H9 (cell line): ENCODE measurements at regions not wholly inside any gene's neighbourhood (a gene's known extent, or its start where the extent isn't known, plus 50 kb on each side); places are given as distances from the start of the nearest gene placed in this dataset.

Source experiments
- DNase-seq: peaks from one replicate; pipeline ENCODE4 v3.0.0-alpha.2; 2017
- H2AFZ ChIP-seq: one replicate; pipeline ENCODE4 v1.6.1; 2013; ENCODE audit warnings: mild to moderate bottlenecking, low read length, control low read depth, moderate library complexity
- H2AK5ac ChIP-seq: 2 replicates; pipeline ENCODE4 v1.6.1; 2013; ENCODE audit warnings: low read length, control low read depth, mixed read lengths; ENCODE audit not compliant: insufficient read length
- H2BK120ac ChIP-seq: one replicate; pipeline ENCODE4 v1.6.1; 2013; ENCODE audit warnings: low read depth, mild to moderate bottlenecking, low read length, control low read depth, inconsistent platforms; ENCODE audit not compliant: poor library complexity, severe bottlenecking
- H2BK12ac ChIP-seq: 2 replicates; pipeline ENCODE4 v1.6.1; 2013; ENCODE audit warnings: low read length, control low read depth, mixed read lengths, low read depth; ENCODE audit not compliant: insufficient read length
- H2BK15ac ChIP-seq: 2 replicates; pipeline ENCODE4 v1.6.1; 2013; ENCODE audit warnings: low read depth, low read length, control low read depth
- H2BK20ac ChIP-seq: one replicate; pipeline ENCODE4 v1.6.1; 2013; ENCODE audit warnings: low read depth, mild to moderate bottlenecking, low read length, control low read depth, inconsistent platforms; ENCODE audit not compliant: poor library complexity, severe bottlenecking
- H2BK5ac ChIP-seq: 2 replicates; pipeline ENCODE4 v1.6.1; 2013; ENCODE audit warnings: low read length, control low read depth, mixed read lengths; ENCODE audit not compliant: insufficient read length
- H3K14ac ChIP-seq: 2 replicates; pipeline ENCODE4 v1.6.1; 2013; ENCODE audit warnings: low read length, control low read depth; ENCODE audit not compliant: insufficient read depth
- H3K18ac ChIP-seq: 2 replicates; pipeline ENCODE4 v1.6.1; 2013; ENCODE audit warnings: low read depth, mild to moderate bottlenecking, mixed read lengths, low read length, control low read depth; ENCODE audit not compliant: insufficient read length
- H3K23ac ChIP-seq: 2 replicates; pipeline ENCODE4 v1.6.1; 2013; ENCODE audit warnings: low read length, control low read depth, mixed read lengths, low read depth; ENCODE audit not compliant: insufficient read length
- H3K23me2 ChIP-seq: 2 replicates; pipeline ENCODE4 v1.6.1; 2013; ENCODE audit warnings: low read depth, mild to moderate bottlenecking, mixed read lengths, low read length, control low read depth; ENCODE audit not compliant: insufficient read length, poor library complexity, severe bottlenecking
- H3K27ac ChIP-seq: 2 replicates; pipeline ENCODE4 v1.5.1; 2013; ENCODE audit warnings: low read length, control low read depth, mixed read lengths, low read depth; ENCODE audit not compliant: insufficient read length
- H3K27me3 ChIP-seq: 2 replicates; pipeline ENCODE4 v1.6.1; 2013; ENCODE audit warnings: low read length, control low read depth, inconsistent platforms; ENCODE audit not compliant: insufficient read depth
- H3K4ac ChIP-seq: 2 replicates; pipeline ENCODE4 v1.6.1; 2013; ENCODE audit warnings: low read depth, mild to moderate bottlenecking, control low read depth, inconsistent platforms, low read length, moderate library complexity
- H3K4me1 ChIP-seq: 2 replicates; pipeline ENCODE4 v1.6.1; 2013; ENCODE audit warnings: low read length, control low read depth, inconsistent platforms; ENCODE audit not compliant: insufficient read depth
- H3K4me2 ChIP-seq: 2 replicates; pipeline ENCODE4 v1.6.1; 2013; ENCODE audit warnings: low read length, control low read depth, mixed read lengths; ENCODE audit not compliant: insufficient read length, insufficient read depth
- H3K56ac ChIP-seq: 2 replicates; pipeline ENCODE4 v1.6.1; 2013; ENCODE audit warnings: low read depth, mild to moderate bottlenecking, mixed read lengths, low read length, control low read depth; ENCODE audit not compliant: insufficient read length
- H3K79me1 ChIP-seq: 2 replicates; pipeline ENCODE4 v1.6.1; 2013; ENCODE audit warnings: low read depth, mild to moderate bottlenecking, moderate library complexity, low read length, control low read depth, inconsistent platforms; ENCODE audit not compliant: insufficient read depth, poor library complexity, severe bottlenecking
- H3K79me2 ChIP-seq: 2 replicates; pipeline ENCODE4 v1.6.1; 2013; ENCODE audit warnings: low read length, control low read depth, inconsistent platforms; ENCODE audit not compliant: insufficient read depth
- H3K9ac ChIP-seq: 2 replicates; pipeline ENCODE4 v1.6.1; 2013; ENCODE audit warnings: low read length, control low read depth, mixed read lengths; ENCODE audit not compliant: insufficient read length; ENCODE audit errors: extremely low read depth
- H3K9me3 ChIP-seq: one replicate; pipeline ENCODE4 v1.6.1; 2013; ENCODE audit warnings: low read depth, low read length, inconsistent platforms; ENCODE audit not compliant: control insufficient read depth
- H3T11ph ChIP-seq: one replicate; pipeline ENCODE4 v1.6.1; 2013; ENCODE audit warnings: mild to moderate bottlenecking, low read length, control low read depth, inconsistent platforms
- H4K20me1 ChIP-seq: one replicate; pipeline ENCODE4 v1.6.1; 2013; ENCODE audit not compliant: control insufficient read depth, insufficient read length, insufficient read depth
- H4K5ac ChIP-seq: 2 replicates; pipeline ENCODE4 v1.6.1; 2013; ENCODE audit warnings: low read depth, mild to moderate bottlenecking, mixed read lengths, low read length, control low read depth; ENCODE audit not compliant: insufficient read length
- H4K8ac ChIP-seq: replicated peaks from 2 replicates; pipeline ENCODE4 v1.6.1; 2013; ENCODE audit warnings: low read length, control low read depth, mixed read lengths, low read depth; ENCODE audit not compliant: insufficient read length
- H4K91ac ChIP-seq: 2 replicates; pipeline ENCODE4 v1.6.1; 2013; ENCODE audit warnings: low read depth, mild to moderate bottlenecking, moderate library complexity, mixed read lengths, low read length, control low read depth; ENCODE audit not compliant: insufficient read length
- H3K27ac Mint-ChIP-seq, 3 experiments: 2 replicates in 2 of 3; 3 replicates in 1 of 3; pipeline ENCODE4 v1.8.0; 2020 to 2021; ENCODE audit warnings: mixed read lengths in 3 of 3, mild to moderate bottlenecking in 1 of 3, moderate library complexity in 1 of 3
- H3K27me3 Mint-ChIP-seq: 2 replicates; pipeline ENCODE4 v1.8.0; 2021; ENCODE audit warnings: low read depth, mild to moderate bottlenecking, moderate library complexity, mixed read lengths
- H3K36me3 Mint-ChIP-seq, 3 experiments: 2 replicates in 2 of 3; 3 replicates in 1 of 3; pipeline ENCODE4 v1.8.0; 2020 to 2021; ENCODE audit warnings: low read depth in 3 of 3, mixed read lengths in 3 of 3; ENCODE audit not compliant: insufficient read depth in 1 of 3
- H3K4me1 Mint-ChIP-seq, 2 experiments: 2 replicates each; pipeline ENCODE4 v1.8.0; 2020; ENCODE audit warnings: mixed read lengths in 2 of 2
- H3K4me3 Mint-ChIP-seq, 2 experiments: 2 replicates in 1 of 2; 3 replicates in 1 of 2; pipeline ENCODE4 v1.8.0; 2020 to 2021; ENCODE audit warnings: mild to moderate bottlenecking in 2 of 2, mixed read lengths in 2 of 2, moderate library complexity in 1 of 2
- H3K9me3 Mint-ChIP-seq, 2 experiments: 2 replicates in 1 of 2; 3 replicates in 1 of 2; pipeline ENCODE4 v1.8.0; 2020; ENCODE audit warnings: mild to moderate bottlenecking in 2 of 2, mixed read lengths in 2 of 2, moderate library complexity in 1 of 2
- CTCF ChIP-seq: fragments of 200-600 bp; sonication (generic); conservative IDR thresholded peaks from 3 replicates; pipeline ENCODE4 v1.8.0; 2021; ENCODE audit warnings: antibody characterized with exemption, mild to moderate bottlenecking

GRCh38 chr14:50047274-50047676, 69.1 kb downstream of the VCPKMT start:
- no peak overlapping the region for H2BK12ac ChIP-seq
- H3K27me3 ChIP-seq: peaks cover 2% of the 10 kb centered on the region; the same call in 1 of the 2 replicates
- no peak overlapping the region for H3K4ac ChIP-seq
- H3K23ac ChIP-seq: no peak overlapping the region
- H3K56ac ChIP-seq: no peak overlapping the region
- H3K79me2 ChIP-seq: no peaks in the 10 kb centered on the region
- DNase-seq: no peak
- no peak overlapping the region for H3K14ac ChIP-seq
- no peak overlapping the region for H3K4me3 Mint-ChIP-seq
- H2AFZ ChIP-seq: no peak overlapping the region
- peaks cover 2% of the 10 kb centered on the region; the same call in 1 of the 2 replicates for H3K27me3 Mint-ChIP-seq
- no peak overlapping the region for H4K5ac ChIP-seq
- no peak overlapping the region for H4K8ac ChIP-seq
- no peak overlapping the region for H3K9ac ChIP-seq
- H3K18ac ChIP-seq: no peak overlapping the region
- no peak overlapping the region for H3K27ac ChIP-seq
- H2BK15ac ChIP-seq: no peak overlapping the region
- H3K27ac Mint-ChIP-seq: no peak overlapping the region; a peak in 1 of 7 replicates
- no peak overlapping the region for H2BK20ac ChIP-seq
- H3K4me1 Mint-ChIP-seq: peaks cover 5 to 13% of the 10 kb centered on the region in 2 experiments
- peaks cover 0 to 3% (median 0%) of the 10 kb centered on the region in 3 experiments; a peak in 1 of 7 replicates for H3K36me3 Mint-ChIP-seq
- peaks cover 0 to 3% of the 10 kb centered on the region in 2 experiments; a peak in 3 of 5 replicates for H3K9me3 Mint-ChIP-seq
- H3K9me3 ChIP-seq: no peaks in the 10 kb centered on the region
- TF ChIP-seq CTCF: no peak
- no peak overlapping the region for H2BK120ac ChIP-seq
- no peak overlapping the region for H3K4me2 ChIP-seq
- H2AK5ac ChIP-seq: no peak overlapping the region
- H3T11ph ChIP-seq: no peak overlapping the region
- H3K4me1 ChIP-seq: peaks cover 8% of the 10 kb centered on the region
- H4K20me1 ChIP-seq: no peaks in the 10 kb centered on the region
- H3K23me2 ChIP-seq: no peaks in the 10 kb centered on the region
- H3K79me1 ChIP-seq: no peaks in the 10 kb centered on the region
- no peak overlapping the region for H4K91ac ChIP-seq
- H2BK5ac ChIP-seq: no peak overlapping the region
